Activated gamma-delta T cell treated with Interleukin-2 at 50 U/mL for 16 hours (primary cell): ENCODE measurements at regions not wholly inside any gene's neighbourhood (a gene's known extent, or its start where the extent isn't known, plus 50 kb on each side); places are given as distances from the start of the nearest gene placed in this dataset.

ENCODE experiments used
- DNase-seq: peaks from one replicate; pipeline ENCODE4 v3.0.0-alpha.2; 2020

DNA sequence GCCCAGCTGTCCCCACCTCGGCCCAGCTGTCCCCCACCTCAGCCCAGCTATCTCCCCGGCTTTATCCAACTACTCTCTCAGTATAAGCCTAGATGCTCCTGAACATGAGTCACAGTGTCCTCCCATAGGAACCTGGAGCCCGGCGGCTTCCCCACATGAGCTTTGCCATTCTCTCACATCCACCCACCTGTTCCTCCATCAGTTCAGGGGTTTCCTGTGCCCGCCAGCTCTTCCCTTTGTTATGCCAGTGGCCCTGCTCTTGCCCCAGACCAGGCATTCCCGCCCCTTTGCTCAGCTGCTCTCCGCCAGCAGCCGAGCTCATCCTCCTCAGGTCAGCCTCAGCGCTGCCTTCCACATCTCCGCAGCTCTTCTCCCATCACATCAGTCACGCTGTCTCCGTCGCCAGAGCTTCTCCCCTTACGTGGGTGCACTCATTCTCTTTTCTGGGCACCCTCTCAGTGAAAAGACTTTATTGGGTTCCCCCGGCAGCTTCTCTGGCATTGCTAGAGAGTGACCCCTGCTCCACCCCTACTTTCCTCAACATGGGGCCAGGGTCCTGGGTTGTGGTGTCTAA, 89.5 kb upstream of the CSF3R start:
- no peak for DNase-seq

- no peak for DNase-seq
Observed at GRCh38 chr1:36571106-36571505, 88.4 kb upstream of the CSF3R start.

DNA sequence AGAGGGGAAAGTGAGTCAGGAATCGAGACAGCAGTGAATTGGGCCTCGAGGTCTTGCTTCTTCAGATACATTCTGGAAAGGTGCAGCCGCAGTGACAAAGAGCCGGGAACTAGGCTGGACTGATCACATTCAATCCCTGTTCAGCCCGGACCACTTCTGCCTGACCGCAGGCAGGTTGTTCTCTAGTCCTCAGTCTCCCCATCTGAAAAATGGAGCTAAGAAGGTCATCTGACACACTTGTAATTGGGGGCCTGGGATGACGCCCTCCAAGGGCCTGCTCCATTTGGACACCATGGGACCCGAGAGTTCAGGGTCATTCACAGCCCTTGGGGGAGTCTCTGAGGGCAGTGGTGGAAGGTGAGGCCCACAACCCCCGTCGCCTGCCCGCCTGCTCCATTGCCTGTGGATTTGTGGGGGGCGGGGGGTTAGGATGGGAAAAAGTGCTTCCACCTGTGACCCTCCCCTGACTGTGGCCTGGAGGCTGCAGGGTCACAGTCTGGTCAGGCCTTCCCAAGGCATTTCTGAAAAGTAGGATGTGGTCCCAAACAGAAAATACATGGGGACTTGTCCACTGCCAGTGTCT, 87.9 kb upstream of the CSF3R start:
- DNase-seq = no peak

- no peak for DNase-seq
Observed at GRCh38 chr1:36570006-36570405, 87.3 kb upstream of the CSF3R start.

DNA sequence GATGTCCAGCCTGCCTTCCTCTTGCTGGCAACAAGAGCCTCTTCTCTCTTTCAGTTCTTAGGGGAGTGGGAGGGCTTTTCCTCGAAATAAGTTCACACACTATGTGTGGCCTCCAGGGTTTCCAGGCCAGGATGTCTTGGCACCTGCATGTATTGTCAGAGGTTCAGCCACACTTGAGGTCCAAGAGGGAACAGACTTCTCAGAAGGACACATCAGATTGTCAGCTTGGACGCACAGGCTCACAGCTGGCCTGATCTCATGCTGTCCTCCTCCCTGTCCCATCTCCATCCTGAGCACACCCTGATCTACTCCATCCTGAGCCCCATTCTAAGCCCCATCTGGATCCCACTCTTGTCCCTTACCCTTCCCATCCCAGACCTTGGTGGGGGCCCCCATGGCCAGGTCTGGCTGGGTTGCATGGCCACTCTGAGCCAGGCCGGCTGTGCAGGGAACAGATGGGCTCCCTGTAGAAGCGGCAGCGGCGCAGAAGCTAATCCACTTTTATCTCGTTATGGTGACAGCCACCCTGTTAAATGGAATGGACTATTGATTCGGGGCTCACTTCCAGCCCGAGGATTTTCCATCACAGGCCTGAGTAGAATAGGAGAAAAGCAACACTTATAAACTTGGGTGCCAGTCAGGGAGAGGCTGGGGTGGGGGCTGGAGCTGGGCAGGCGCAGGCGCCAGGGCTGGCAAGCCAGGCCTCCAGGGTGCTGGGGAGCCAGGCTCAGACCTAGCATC, 85.1 kb upstream of the CSF3R start:
- no peak for DNase-seq

- no peak for DNase-seq
Observed at GRCh38 chr1:36565576-36566501, 83.1 kb upstream of the CSF3R start.

DNA sequence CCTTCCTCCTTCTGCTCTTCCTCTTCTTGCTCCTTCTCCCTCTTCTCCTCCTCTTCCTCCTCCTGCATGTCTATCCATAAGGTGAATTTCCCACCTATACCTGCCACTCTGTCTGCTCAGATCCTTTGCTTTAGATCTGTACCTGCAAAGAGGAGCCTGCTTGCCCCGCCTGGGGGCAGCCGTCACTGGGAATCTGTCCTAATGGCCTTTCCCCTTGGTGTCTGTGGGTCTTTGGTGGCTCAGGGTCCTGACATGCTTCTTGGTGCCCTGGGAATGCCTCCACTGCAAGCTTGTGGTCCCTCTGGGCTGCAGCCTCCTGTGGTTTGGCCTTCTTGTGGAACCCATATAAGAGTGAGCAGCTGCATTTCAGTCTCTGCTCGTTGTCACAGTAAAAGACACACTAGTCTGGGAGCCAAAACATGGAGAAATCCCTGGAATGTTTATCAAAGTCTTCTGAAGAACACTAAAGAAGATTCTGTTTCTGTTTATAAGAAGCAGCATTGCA, 79.5 kb upstream of the CSF3R start:
- no peak for DNase-seq

DNA sequence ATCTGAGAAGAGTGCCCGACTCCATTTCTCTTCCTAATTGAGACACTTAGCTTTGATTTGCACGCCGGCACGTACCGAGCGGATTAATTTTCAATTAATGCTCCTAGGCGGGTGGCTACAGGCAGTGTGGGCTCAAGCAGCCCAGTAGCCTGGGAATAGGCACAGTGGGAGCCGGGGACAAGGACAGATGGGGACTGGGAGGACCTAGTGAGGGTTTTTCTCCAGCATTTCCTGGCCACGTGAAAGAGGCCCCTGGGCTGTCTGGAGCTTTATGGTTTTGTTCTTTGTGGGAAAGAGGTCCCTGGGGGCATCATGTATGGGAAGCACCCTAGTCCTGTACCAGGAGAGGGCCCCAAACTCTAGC, 78.6 kb upstream of the CSF3R start:
- no peak for DNase-seq

- DNase-seq = no peak
Observed at GRCh38 chr1:36560621-36561360, 78.1 kb upstream of the CSF3R start.

- DNase-seq = no peak
Observed at GRCh38 chr1:36560177-36560576, 77.5 kb upstream of the CSF3R start.

GRCh38 chr1:36559061-36559460, 76.3 kb upstream of the CSF3R start:
- DNase-seq = no peak

- DNase-seq = no peak
Observed at GRCh38 chr1:36557041-36558000, 74.6 kb upstream of the CSF3R start.

DNA sequence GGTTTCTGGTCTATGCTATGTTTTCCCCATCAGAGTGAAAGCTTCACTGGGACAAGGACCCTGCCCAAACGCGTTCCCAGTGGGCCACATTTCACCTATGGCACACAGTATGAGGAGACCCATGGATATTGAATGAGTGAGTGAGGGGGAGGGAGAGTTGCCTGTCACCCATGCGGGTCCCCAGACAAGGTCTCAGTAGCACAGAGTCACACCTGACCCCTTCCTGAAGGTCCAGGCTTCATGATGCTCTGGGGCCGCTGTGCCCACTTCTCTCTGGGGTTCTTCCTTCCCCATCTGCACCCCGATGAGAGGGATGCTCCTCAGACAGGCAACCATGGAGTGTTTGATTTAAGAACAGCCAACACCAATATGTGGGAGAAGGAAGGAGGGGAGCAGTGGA, 72.3 kb upstream of the CSF3R start:
- DNase-seq = no peak

GRCh38 chr1:36554323-36554628, 71.6 kb upstream of the CSF3R start:
- no peak for DNase-seq

DNA sequence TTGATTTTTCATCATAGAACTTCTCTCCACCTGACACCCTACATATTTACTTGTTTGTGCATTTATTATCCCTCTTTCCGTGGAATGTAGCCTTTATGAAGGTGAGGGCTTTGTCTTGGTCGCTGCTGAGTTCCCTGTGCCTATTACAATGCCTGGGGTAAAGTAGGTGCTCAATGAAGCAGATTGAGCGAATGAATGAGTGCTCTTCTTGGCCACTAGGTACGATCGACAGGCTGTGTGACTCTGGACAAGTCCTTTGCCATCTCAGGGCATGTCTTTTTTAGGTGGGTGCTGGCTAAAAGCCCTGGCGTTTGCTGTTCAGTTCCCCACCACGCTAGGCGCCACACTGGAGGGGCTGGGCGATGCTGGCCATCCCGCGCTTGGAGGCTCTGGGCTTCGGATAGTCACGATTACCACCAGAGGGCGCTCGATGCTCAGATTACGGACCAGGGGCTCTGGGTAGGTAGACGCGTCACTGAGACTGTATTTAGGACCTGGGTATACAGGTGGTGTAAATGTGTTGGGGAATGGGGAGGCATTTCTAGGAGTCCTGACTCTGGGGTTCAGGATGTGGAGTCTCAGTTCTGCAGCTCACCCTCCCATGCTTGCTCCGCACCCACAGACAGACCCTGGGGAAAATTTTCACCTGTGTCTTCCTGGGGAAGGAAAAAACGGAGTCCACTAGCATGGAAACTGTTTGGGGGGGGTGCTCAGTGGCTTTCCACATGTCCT, 71.0 kb upstream of the CSF3R start:
- peak; percentile 57 for DNase-seq

DNA sequence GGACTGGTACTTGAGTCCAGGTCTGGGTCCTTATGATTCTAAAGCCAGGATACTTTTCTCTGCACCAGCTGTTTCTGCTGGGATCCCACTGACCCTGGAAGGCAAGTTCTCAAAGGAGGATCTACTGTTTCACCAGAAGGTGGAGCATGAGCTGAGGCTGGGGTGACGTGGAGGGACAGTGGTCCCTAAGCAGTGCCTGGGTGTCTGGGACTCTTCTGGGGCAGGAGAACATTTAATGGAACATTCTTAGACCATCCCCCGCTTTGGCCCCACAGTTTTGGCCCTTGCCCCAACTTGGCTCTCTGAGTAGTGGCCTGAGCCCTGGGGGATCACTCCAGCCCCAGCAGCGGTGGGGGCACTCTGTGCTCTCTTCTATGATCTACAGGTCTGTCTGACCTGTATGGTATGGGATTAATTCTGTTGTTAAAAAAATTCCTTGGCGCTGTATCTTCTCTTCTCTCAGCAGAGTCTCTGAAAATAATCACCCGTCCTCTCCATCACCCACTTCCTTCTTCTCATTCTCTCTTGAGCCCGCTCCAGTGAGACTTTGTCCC, 60.3 kb upstream of the CSF3R start:
- DNase-seq = no peak

- no peak for DNase-seq
Observed at GRCh38 chr1:36542024-36542961, 59.6 kb upstream of the CSF3R start.

- no peak for DNase-seq
Observed at GRCh38 chr1:36540056-36540455, 57.3 kb upstream of the CSF3R start.

GRCh38 chr1:36539526-36539925, 56.8 kb upstream of the CSF3R start:
- DNase-seq = no peak
